ENCODE measurements at regions not wholly inside any gene's neighbourhood (a gene's known extent, or its start where the extent isn't known, plus 50 kb on each side); places are given as distances from the start of the nearest gene placed in this dataset.

- Histone ChIP-seq H3K9me3 (ENCODE audit: low read depth) (no peaks in the 10 kb centered on the region), H3K9ac (no peak overlapping the region), H3K4me2 (no peak overlapping the region), H3K79me2 (ENCODE audit: low read depth) (no peaks in the 10 kb centered on the region), H2AFZ (replicated peaks) (peak overlapping the region; percentile 10), H3K4me1 (no peaks in the 10 kb centered on the region), H4K20me1 (ENCODE audit: low read depth) (no peaks in the 10 kb centered on the region), H3K4me3 (no peak overlapping the region), H3K27ac (no peak overlapping the region), H3F3A (ENCODE audit: low read depth) (no peaks in the 10 kb centered on the region), H3K27me3 (no peaks in the 10 kb centered on the region), H3K36me3 (no peaks in the 10 kb centered on the region)
- Mint-ChIP-seq H3K36me3 (no peaks in the 10 kb centered on the region), H3K9me3 (no peaks in the 10 kb centered on the region), H3K4me1 (no peaks in the 10 kb centered on the region), H3K27me3 (ENCODE audit: insufficient read depth, low read depth) (no peaks in the 10 kb centered on the region), H3K27ac (no peak overlapping the region), H3K4me3 (no peak overlapping the region)
- no peak for TF ChIP-seq EZH2phosphoT487 (IDR thresholded peaks at IDR 0.05)
- TF ChIP-seq EZH2 (IDR thresholded peaks at IDR 0.05): no peak
- TF ChIP-seq, protein P1, sequence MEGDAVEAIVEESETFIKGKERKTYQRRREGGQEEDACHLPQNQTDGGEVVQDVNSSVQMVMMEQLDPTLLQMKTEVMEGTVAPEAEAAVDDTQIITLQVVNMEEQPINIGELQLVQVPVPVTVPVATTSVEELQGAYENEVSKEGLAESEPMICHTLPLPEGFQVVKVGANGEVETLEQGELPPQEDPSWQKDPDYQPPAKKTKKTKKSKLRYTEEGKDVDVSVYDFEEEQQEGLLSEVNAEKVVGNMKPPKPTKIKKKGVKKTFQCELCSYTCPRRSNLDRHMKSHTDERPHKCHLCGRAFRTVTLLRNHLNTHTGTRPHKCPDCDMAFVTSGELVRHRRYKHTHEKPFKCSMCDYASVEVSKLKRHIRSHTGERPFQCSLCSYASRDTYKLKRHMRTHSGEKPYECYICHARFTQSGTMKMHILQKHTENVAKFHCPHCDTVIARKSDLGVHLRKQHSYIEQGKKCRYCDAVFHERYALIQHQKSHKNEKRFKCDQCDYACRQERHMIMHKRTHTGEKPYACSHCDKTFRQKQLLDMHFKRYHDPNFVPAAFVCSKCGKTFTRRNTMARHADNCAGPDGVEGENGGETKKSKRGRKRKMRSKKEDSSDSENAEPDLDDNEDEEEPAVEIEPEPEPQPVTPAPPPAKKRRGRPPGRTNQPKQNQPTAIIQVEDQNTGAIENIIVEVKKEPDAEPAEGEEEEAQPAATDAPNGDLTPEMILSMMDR (IDR thresholded peaks at IDR 0.05): no peak
- DNase-seq (ENCODE audit: low spot score): no peak
Observed at GRCh38 chr6:156219973-156220372, 557.2 kb upstream of the ARID1B start.

DNA sequence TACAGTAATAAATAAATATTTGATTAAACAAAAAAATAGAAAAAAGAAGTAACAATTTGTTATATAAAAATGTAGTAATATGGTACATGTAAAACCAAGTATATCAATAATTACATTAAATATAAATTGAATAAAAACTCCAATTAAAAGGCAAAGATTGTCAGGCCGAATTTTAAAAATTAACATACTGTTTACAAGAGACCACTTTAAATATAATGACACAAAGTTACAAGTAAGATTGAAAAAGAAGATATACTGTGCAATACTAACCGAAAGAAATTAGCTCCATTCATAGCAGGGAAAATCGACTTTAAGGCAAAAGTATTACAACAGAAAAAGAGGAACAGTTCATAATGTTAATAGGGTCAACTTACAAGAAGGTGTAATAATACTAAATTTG is 571.5 kb upstream of the ARID1B start:
- Histone ChIP-seq H3K4me1 (no peaks in the 10 kb centered on the region), H3F3A (ENCODE audit: low read depth) (no peaks in the 10 kb centered on the region), H3K27me3 (no peaks in the 10 kb centered on the region), H3K79me2 (ENCODE audit: low read depth) (no peaks in the 10 kb centered on the region), H2AFZ (replicated peaks) (no peak overlapping the region), H3K4me3 (no peak overlapping the region), H4K20me1 (ENCODE audit: low read depth) (no peaks in the 10 kb centered on the region), H3K27ac (no peak overlapping the region), H3K36me3 (no peaks in the 10 kb centered on the region), H3K9ac (no peak overlapping the region), H3K4me2 (no peak overlapping the region), H3K9me3 (ENCODE audit: low read depth) (no peaks in the 10 kb centered on the region)
- Mint-ChIP-seq H3K27ac (no peak overlapping the region), H3K36me3 (no peaks in the 10 kb centered on the region), H3K27me3 (ENCODE audit: insufficient read depth, low read depth) (no peaks in the 10 kb centered on the region), H3K9me3 (peaks cover 4% of the 10 kb centered on the region), H3K4me3 (no peak overlapping the region), H3K4me1 (no peaks in the 10 kb centered on the region)
- TF ChIP-seq EZH2 (IDR thresholded peaks at IDR 0.05) (no peak), EZH2phosphoT487 (IDR thresholded peaks at IDR 0.05) (no peak)
- TF ChIP-seq, protein P1 (IDR thresholded peaks at IDR 0.05): no peak
- no peak for DNase-seq (ENCODE audit: low spot score)

DNA sequence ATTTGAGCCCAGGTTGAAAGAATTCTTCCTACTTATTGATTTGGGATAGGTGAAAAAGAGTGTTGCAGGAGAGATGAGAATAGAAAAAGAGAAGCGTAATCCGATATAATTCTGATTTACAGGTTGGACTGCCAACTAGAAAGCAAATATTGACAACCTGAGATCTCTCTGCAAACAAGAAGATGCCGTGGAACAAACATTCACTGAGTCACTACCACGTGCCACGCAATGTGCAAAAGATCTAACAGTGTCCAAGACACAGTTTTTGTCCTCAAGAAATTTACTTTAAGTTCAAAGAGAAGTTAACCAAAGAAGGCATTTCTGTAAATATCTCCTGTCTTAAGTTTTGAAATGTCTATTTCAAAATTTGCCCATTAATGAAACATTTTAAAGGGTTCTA is 578.0 kb upstream of the ARID1B start:
- Mint-ChIP-seq H3K9me3 (no peaks in the 10 kb centered on the region), H3K4me1 (peaks cover 5% of the 10 kb centered on the region), H3K27me3 (ENCODE audit: insufficient read depth, low read depth) (no peaks in the 10 kb centered on the region), H3K27ac (no peak overlapping the region), H3K4me3 (no peak overlapping the region), H3K36me3 (no peaks in the 10 kb centered on the region)
- Histone ChIP-seq H3F3A (ENCODE audit: low read depth) (no peaks in the 10 kb centered on the region), H3K27me3 (no peaks in the 10 kb centered on the region), H4K20me1 (ENCODE audit: low read depth) (no peaks in the 10 kb centered on the region), H2AFZ (replicated peaks) (no peak overlapping the region), H3K4me1 (no peaks in the 10 kb centered on the region), H3K79me2 (ENCODE audit: low read depth) (no peaks in the 10 kb centered on the region), H3K9ac (no peak overlapping the region), H3K4me2 (no peak overlapping the region), H3K27ac (no peak overlapping the region), H3K36me3 (no peaks in the 10 kb centered on the region), H3K4me3 (no peak overlapping the region), H3K9me3 (ENCODE audit: low read depth) (no peaks in the 10 kb centered on the region)
- TF ChIP-seq EZH2phosphoT487 (IDR thresholded peaks at IDR 0.05) (no peak), EZH2 (IDR thresholded peaks at IDR 0.05) (no peak)
- TF ChIP-seq, protein P1 (IDR thresholded peaks at IDR 0.05): no peak
- no peak for DNase-seq (ENCODE audit: low spot score)

All from neural progenitor cell (in vitro differentiated cells).